CD8-positive, alpha-beta memory T cell (primary cell): ENCODE measurements at regions not wholly inside any gene's neighbourhood (a gene's known extent, or its start where the extent isn't known, plus 50 kb on each side); places are given as distances from the start of the nearest gene placed in this dataset.

Source experiments
- CTCF ChIA-PET: fragments of 350-600 bp; sonication (Branson Sonifier 250); formaldehyde crosslinking; loops from one replicate; lab custom pipeline; 2021; ENCODE audit warnings: antibody characterized with exemption; lab: Charles Lee
- POLR2A ChIA-PET: fragments of 350-600 bp; sonication (Branson Sonifier 250); formaldehyde crosslinking; loops from one replicate; lab custom pipeline; 2021; ENCODE audit warnings: antibody characterized with exemption; lab: Charles Lee
- DNase-seq, 5 donors: peaks; one replicate each; pipeline versions ENCODE4 v3.0.0 to v3.0.0-alpha.2; 2020 to 2022; ENCODE audit warnings: mixed read lengths in 1 of 5
- H3K27ac ChIP-seq: one replicate; pipeline ENCODE4 v1.7.0; 2013; ENCODE audit warnings: low read depth, mild to moderate bottlenecking, low read length, moderate library complexity
- H3K27me3 ChIP-seq: 2 replicates; pipeline ENCODE4 v1.7.0; 2013; ENCODE audit warnings: low read length, mild to moderate bottlenecking; ENCODE audit not compliant: insufficient read depth, poor library complexity, severe bottlenecking
- H3K36me3 ChIP-seq: 2 replicates; pipeline ENCODE4 v1.7.0; 2013; ENCODE audit warnings: mild to moderate bottlenecking, low read length, moderate library complexity; ENCODE audit not compliant: insufficient read depth
- H3K4me1 ChIP-seq: 2 replicates; pipeline ENCODE4 v1.7.0; 2013; ENCODE audit warnings: mild to moderate bottlenecking, low read length, moderate library complexity; ENCODE audit not compliant: insufficient read depth
- H3K4me3 ChIP-seq: 2 replicates; pipeline ENCODE4 v1.7.0; 2013; ENCODE audit warnings: mild to moderate bottlenecking, low read length
- H3K9me3 ChIP-seq: 2 replicates; pipeline ENCODE4 v1.7.0; 2013; ENCODE audit warnings: mild to moderate bottlenecking, low read length
- H3K27ac Mint-ChIP-seq, 8 donors: one replicate each; pipeline ENCODE4 v1.8.0; 2020 to 2021; ENCODE audit warnings: mixed read lengths in 8 of 8, mild to moderate bottlenecking in 6 of 8, inconsistent platforms in 3 of 8, moderate library complexity in 3 of 8
- H3K27me3 Mint-ChIP-seq, 2 donors: one replicate each; pipeline ENCODE4 v1.8.0; 2020 to 2021; ENCODE audit warnings: mixed read lengths in 2 of 2, mild to moderate bottlenecking in 1 of 2, moderate library complexity in 1 of 2
- H3K36me3 Mint-ChIP-seq, 3 donors: one replicate each; pipeline ENCODE4 v1.8.0; 2020 to 2021; ENCODE audit warnings: mixed read lengths in 3 of 3, inconsistent platforms in 1 of 3, mild to moderate bottlenecking in 1 of 3
- H3K4me1 Mint-ChIP-seq, 3 donors: one replicate each; pipeline ENCODE4 v1.8.0; 2020 to 2021; ENCODE audit warnings: mixed read lengths in 3 of 3, inconsistent platforms in 1 of 3, mild to moderate bottlenecking in 1 of 3
- H3K4me3 Mint-ChIP-seq, 7 donors: one replicate each; pipeline ENCODE4 v1.8.0; 2020 to 2021; ENCODE audit warnings: mixed read lengths in 7 of 7, mild to moderate bottlenecking in 6 of 7, moderate library complexity in 4 of 7, inconsistent platforms in 2 of 7
- H3K9me3 Mint-ChIP-seq, 5 donors: one replicate each; pipeline ENCODE4 v1.8.0; 2020 to 2022; ENCODE audit warnings: mixed read lengths in 5 of 5, mild to moderate bottlenecking in 3 of 5, moderate library complexity in 2 of 5, inconsistent platforms in 1 of 5

- H3K4me1 ChIP-seq, result no peaks in the 10 kb centered on the region
- Mint-ChIP-seq H3K27me3 (no peaks in the 10 kb centered on the region), H3K9me3 (peaks cover 3 to 14% (median 7%) of the 10 kb centered on the region in 5 donors), H3K4me3 (no peak overlapping the region), H3K36me3 (no peaks in the 10 kb centered on the region), H3K27ac (no peak overlapping the region), H3K4me1 (no peaks in the 10 kb centered on the region)
- POLR2A ChIA-PET, result no interaction called here
- H3K36me3 ChIP-seq, result no peaks in the 10 kb centered on the region
- CTCF ChIA-PET, result no interaction called here
- H3K9me3 ChIP-seq, result no peaks in the 10 kb centered on the region
- H3K4me3 ChIP-seq, result no peak overlapping the region
- H3K27me3 ChIP-seq, result no peaks in the 10 kb centered on the region
- H3K27ac ChIP-seq, result no peak overlapping the region
- DNase-seq, result no peak
These were observed 139.8 kb downstream of the IRX2 start for GRCh38 chr5:2611659-2612058.

GRCh38 chr5:2610986-2611385 is 140.5 kb downstream of the IRX2 start:
- no peaks in the 10 kb centered on the region for H3K27me3 ChIP-seq
- Mint-ChIP-seq H3K4me1 (no peaks in the 10 kb centered on the region), H3K9me3 (peaks cover 3 to 18% (median 7%) of the 10 kb centered on the region in 5 donors), H3K27me3 (no peaks in the 10 kb centered on the region), H3K36me3 (no peaks in the 10 kb centered on the region), H3K4me3 (no peak overlapping the region), H3K27ac (no peak overlapping the region)
- H3K36me3 ChIP-seq, result no peaks in the 10 kb centered on the region
- no peaks in the 10 kb centered on the region for H3K4me1 ChIP-seq
- ChIA-PET POLR2A (no interaction called here), CTCF (no interaction called here)
- no peak overlapping the region for H3K4me3 ChIP-seq
- DNase-seq, result no peak
- H3K27ac ChIP-seq, result no peak overlapping the region
- H3K9me3 ChIP-seq, result no peaks in the 10 kb centered on the region

- POLR2A ChIA-PET, result no interaction called here
- H3K4me3 ChIP-seq, result no peak overlapping the region
- CTCF ChIA-PET, result no interaction called here
- no peaks in the 10 kb centered on the region for H3K36me3 ChIP-seq
- DNase-seq, result no peak
- H3K9me3 ChIP-seq, result no peaks in the 10 kb centered on the region
- H3K27ac ChIP-seq, result no peak overlapping the region
- H3K27ac Mint-ChIP-seq, result no peak overlapping the region
- no peaks in the 10 kb centered on the region for H3K27me3 Mint-ChIP-seq
- peaks cover 0 to 18% (median 6%) of the 10 kb centered on the region in 5 donors for H3K9me3 Mint-ChIP-seq
- H3K4me1 ChIP-seq, result no peaks in the 10 kb centered on the region
- H3K36me3 Mint-ChIP-seq, result no peaks in the 10 kb centered on the region
- no peaks in the 10 kb centered on the region for H3K27me3 ChIP-seq
- no peaks in the 10 kb centered on the region for H3K4me1 Mint-ChIP-seq
- no peak overlapping the region for H3K4me3 Mint-ChIP-seq
These were observed 143.1 kb downstream of the IRX2 start for GRCh38 chr5:2608391-2608790.

- Histone ChIP-seq H3K4me1 (no peaks in the 10 kb centered on the region), H3K36me3 (no peaks in the 10 kb centered on the region), H3K4me3 (no peak overlapping the region), H3K27me3 (no peaks in the 10 kb centered on the region), H3K27ac (no peak overlapping the region), H3K9me3 (no peaks in the 10 kb centered on the region)
- Mint-ChIP-seq H3K9me3 (peaks cover 0 to 18% (median 3%) of the 10 kb centered on the region in 5 donors), H3K27me3 (no peaks in the 10 kb centered on the region), H3K36me3 (no peaks in the 10 kb centered on the region), H3K4me1 (no peaks in the 10 kb centered on the region), H3K4me3 (no peak overlapping the region), H3K27ac (no peak overlapping the region)
- ChIA-PET POLR2A (no interaction called here), CTCF (no interaction called here)
- no peak for DNase-seq
These were observed 143.9 kb downstream of the IRX2 start for GRCh38 chr5:2607598-2607997.

GRCh38 chr5:2603272-2603575 is 148.3 kb downstream of the IRX2 start:
- POLR2A ChIA-PET, result no interaction called here
- Histone ChIP-seq H3K4me3 (no peak overlapping the region), H3K27me3 (no peaks in the 10 kb centered on the region), H3K36me3 (no peaks in the 10 kb centered on the region), H3K9me3 (no peaks in the 10 kb centered on the region), H3K4me1 (no peaks in the 10 kb centered on the region), H3K27ac (no peak overlapping the region)
- Mint-ChIP-seq H3K27ac (no peak overlapping the region), H3K9me3 (peaks cover 0 to 12% (median 0%) of the 10 kb centered on the region in 5 donors), H3K4me3 (no peak overlapping the region), H3K36me3 (no peaks in the 10 kb centered on the region), H3K4me1 (no peaks in the 10 kb centered on the region), H3K27me3 (no peaks in the 10 kb centered on the region)
- DNase-seq, result no peak
- CTCF ChIA-PET, result no interaction called here

- H3K4me3 ChIP-seq, result no peak overlapping the region
- ChIA-PET POLR2A (no interaction called here), CTCF (no interaction called here)
- no peak for DNase-seq
- H3K27ac ChIP-seq, result no peak overlapping the region
- no peaks in the 10 kb centered on the region for H3K36me3 ChIP-seq
- no peaks in the 10 kb centered on the region for H3K9me3 ChIP-seq
- H3K4me1 ChIP-seq, result no peaks in the 10 kb centered on the region
- H3K4me1 Mint-ChIP-seq, result no peaks in the 10 kb centered on the region
- no peaks in the 10 kb centered on the region for H3K36me3 Mint-ChIP-seq
- H3K9me3 Mint-ChIP-seq, result peaks cover 0 to 9% (median 0%) of the 10 kb centered on the region in 5 donors
- H3K27me3 ChIP-seq, result no peaks in the 10 kb centered on the region
- no peak overlapping the region for H3K4me3 Mint-ChIP-seq
- no peaks in the 10 kb centered on the region for H3K27me3 Mint-ChIP-seq
- H3K27ac Mint-ChIP-seq, result no peak overlapping the region
These were observed 148.8 kb downstream of the IRX2 start for GRCh38 chr5:2602451-2603271.

GRCh38 chr5:2598503-2598902 is 153.0 kb downstream of the IRX2 start:
- no peak overlapping the region for H3K27ac ChIP-seq
- Mint-ChIP-seq H3K27me3 (peaks cover 0 to 2% of the 10 kb centered on the region in 2 donors), H3K9me3 (peaks cover 0 to 2% (median 0%) of the 10 kb centered on the region in 5 donors), H3K36me3 (no peaks in the 10 kb centered on the region), H3K4me3 (no peak overlapping the region), H3K4me1 (no peaks in the 10 kb centered on the region), H3K27ac (no peak overlapping the region)
- ChIA-PET CTCF (no interaction called here), POLR2A (no interaction called here)
- no peak overlapping the region for H3K4me3 ChIP-seq
- no peaks in the 10 kb centered on the region for H3K4me1 ChIP-seq
- no peaks in the 10 kb centered on the region for H3K27me3 ChIP-seq
- no peaks in the 10 kb centered on the region for H3K9me3 ChIP-seq
- DNase-seq, result no peak
- no peaks in the 10 kb centered on the region for H3K36me3 ChIP-seq

- Mint-ChIP-seq H3K4me1 (no peaks in the 10 kb centered on the region), H3K9me3 (no peaks in the 10 kb centered on the region), H3K4me3 (no peak overlapping the region), H3K36me3 (no peaks in the 10 kb centered on the region), H3K27me3 (peaks cover 0 to 2% of the 10 kb centered on the region in 2 donors), H3K27ac (no peak overlapping the region)
- Histone ChIP-seq H3K4me1 (no peaks in the 10 kb centered on the region), H3K27me3 (no peaks in the 10 kb centered on the region), H3K9me3 (no peaks in the 10 kb centered on the region), H3K4me3 (no peak overlapping the region), H3K27ac (no peak overlapping the region), H3K36me3 (no peaks in the 10 kb centered on the region)
- DNase-seq, result no peak
- POLR2A ChIA-PET, result no interaction called here
- CTCF ChIA-PET, result no interaction called here
These were observed 156.8 kb downstream of the IRX2 start for GRCh38 chr5:2594701-2595100.
